Peyer's patch (tissue), 4 donors: ENCODE measurements at regions not wholly inside any gene's neighbourhood (a gene's known extent, or its start where the extent isn't known, plus 50 kb on each side); places are given as distances from the start of the nearest gene placed in this dataset.

Experiments
- DNase-seq, 3 donors: peaks; one replicate each; pipeline ENCODE4 v3.0.0-alpha.2; 2017 to 2019
- H3K27ac ChIP-seq, 4 donors: fragments of 200-600 bp; sonication (generic); one replicate each; pipeline ENCODE4 v1.5.1; 2016 to 2019
- H3K27me3 ChIP-seq, 2 donors: fragments of 200-600 bp; sonication (generic); one replicate each; pipeline ENCODE4 v1.5.1; 2019
- H3K36me3 ChIP-seq, 3 donors: fragments of 200-600 bp; sonication (generic); one replicate each; pipeline ENCODE4 v1.5.1; 2016 to 2019
- H3K4me1 ChIP-seq, 4 donors: fragments of 200-600 bp; sonication (generic); one replicate each; pipeline ENCODE4 v1.5.1; 2016 to 2019
- H3K4me3 ChIP-seq, 4 donors: fragments of 200-600 bp; sonication (generic); 1 replicate in 3 of 4; 2 replicates in 1 of 4; pipeline ENCODE4 v1.5.1; 2016 to 2019; ENCODE audit warnings: mild to moderate bottlenecking in 1 of 4
- H3K9me3 ChIP-seq, 4 donors: fragments of 200-600 bp; sonication (generic); one replicate each; pipeline ENCODE4 v1.5.1; 2016 to 2019; ENCODE audit warnings: mild to moderate bottlenecking in 1 of 4
- CTCF ChIP-seq, 6 experiments: fragments of 450-650 bp in 4 of 6; fragments of 200-600 bp in 2 of 6; sonication (generic) in 1 of 6; IDR thresholded peaks; one replicate each; pipeline ENCODE4 v1.5.1; 2017 to 2019; ENCODE audit warnings: antibody characterized with exemption in 6 of 6, mild to moderate bottlenecking in 3 of 6, moderate library complexity in 1 of 6
- POLR2A ChIP-seq, 2 donors: fragments of 450-650 bp; IDR thresholded peaks; one replicate each; pipeline ENCODE4 v1.5.1; 2017; ENCODE audit warnings: antibody characterized with exemption in 2 of 2, mild to moderate bottlenecking in 2 of 2, moderate library complexity in 2 of 2

GRCh38 chr2:236760246-236760645 lies 190.6 kb downstream of the ACKR3 start:
- Histone ChIP-seq H3K4me3 (no peak overlapping the region), H3K27ac (no peak overlapping the region), H3K4me1 (no peaks in the 10 kb centered on the region), H3K27me3 (no peaks in the 10 kb centered on the region), H3K36me3 (no peaks in the 10 kb centered on the region), H3K9me3 (no peaks in the 10 kb centered on the region)
- TF ChIP-seq CTCF (IDR thresholded peaks at IDR 0.05) (no peak), POLR2A (IDR thresholded peaks at IDR 0.05) (no peak)
- DNase-seq = no peak

GRCh38 chr2:236761358-236761757 lies 191.7 kb downstream of the ACKR3 start:
- DNase-seq = no peak

GRCh38 chr2:236762628-236763027 lies 193.0 kb downstream of the ACKR3 start:
- Histone ChIP-seq H3K36me3 (no peaks in the 10 kb centered on the region), H3K4me3 (no peak overlapping the region), H3K4me1 (no peaks in the 10 kb centered on the region), H3K9me3 (no peaks in the 10 kb centered on the region), H3K27ac (no peak overlapping the region), H3K27me3 (no peaks in the 10 kb centered on the region)
- DNase-seq = no peak
- TF ChIP-seq CTCF (IDR thresholded peaks at IDR 0.05) (no peak), POLR2A (IDR thresholded peaks at IDR 0.05) (no peak)

More at GRCh38 chr2:236761358-236761757, 191.7 kb downstream of the ACKR3 start:
- no peaks in the 10 kb centered on the region for H3K36me3 ChIP-seq
- no peak overlapping the region for H3K4me3 ChIP-seq
- TF ChIP-seq CTCF (IDR thresholded peaks at IDR 0.05) = no peak
- no peak for TF ChIP-seq POLR2A (IDR thresholded peaks at IDR 0.05)
- no peaks in the 10 kb centered on the region for H3K27me3 ChIP-seq
- no peaks in the 10 kb centered on the region for H3K9me3 ChIP-seq
- H3K27ac ChIP-seq = no peak overlapping the region
- no peaks in the 10 kb centered on the region for H3K4me1 ChIP-seq

GRCh38 chr2:236763857-236764256 lies 194.2 kb downstream of the ACKR3 start:
- Histone ChIP-seq H3K4me3 (no peak overlapping the region), H3K4me1 (no peaks in the 10 kb centered on the region), H3K9me3 (no peaks in the 10 kb centered on the region), H3K27ac (no peak overlapping the region), H3K27me3 (no peaks in the 10 kb centered on the region), H3K36me3 (no peaks in the 10 kb centered on the region)
- DNase-seq = no peak
- TF ChIP-seq POLR2A (IDR thresholded peaks at IDR 0.05) (no peak), CTCF (IDR thresholded peaks at IDR 0.05) (no peak)

GRCh38 chr2:236764716-236765115 lies 195.1 kb downstream of the ACKR3 start:
- Histone ChIP-seq H3K36me3 (no peaks in the 10 kb centered on the region), H3K27ac (no peak overlapping the region), H3K9me3 (no peaks in the 10 kb centered on the region), H3K27me3 (no peaks in the 10 kb centered on the region), H3K4me3 (no peak overlapping the region), H3K4me1 (no peaks in the 10 kb centered on the region)
- no peak for DNase-seq
- TF ChIP-seq POLR2A (IDR thresholded peaks at IDR 0.05) (no peak), CTCF (IDR thresholded peaks at IDR 0.05) (no peak)

- no peak for DNase-seq
- no peaks in the 10 kb centered on the region for H3K36me3 ChIP-seq
- no peaks in the 10 kb centered on the region for H3K9me3 ChIP-seq
- no peak overlapping the region for H3K27ac ChIP-seq
- no peaks in the 10 kb centered on the region for H3K4me1 ChIP-seq
- no peak for TF ChIP-seq CTCF (IDR thresholded peaks at IDR 0.05)
- TF ChIP-seq POLR2A (IDR thresholded peaks at IDR 0.05) = no peak
- H3K27me3 ChIP-seq = no peaks in the 10 kb centered on the region
- no peak overlapping the region for H3K4me3 ChIP-seq
Measured at GRCh38 chr2:236765478-236765877, 195.9 kb downstream of the ACKR3 start.
